ENCODE measurements at regions not wholly inside any gene's neighbourhood (a gene's known extent, or its start where the extent isn't known, plus 50 kb on each side); places are given as distances from the start of the nearest gene placed in this dataset.

- TF ChIP-seq CTCF (IDR thresholded peaks at IDR 0.05; ENCODE audit: low read depth, low read length, missing control alignments) = no peak
- DNase-seq (ENCODE audit: extremely low read depth, low read depth) = no peak
- no peak overlapping the region for H3K4me3 ChIP-seq (replicated peaks; ENCODE audit: low read depth, low read length)
Measured at GRCh38 chr14:101128478-101129321, 225.2 kb upstream of the RTL1 start.

DNA sequence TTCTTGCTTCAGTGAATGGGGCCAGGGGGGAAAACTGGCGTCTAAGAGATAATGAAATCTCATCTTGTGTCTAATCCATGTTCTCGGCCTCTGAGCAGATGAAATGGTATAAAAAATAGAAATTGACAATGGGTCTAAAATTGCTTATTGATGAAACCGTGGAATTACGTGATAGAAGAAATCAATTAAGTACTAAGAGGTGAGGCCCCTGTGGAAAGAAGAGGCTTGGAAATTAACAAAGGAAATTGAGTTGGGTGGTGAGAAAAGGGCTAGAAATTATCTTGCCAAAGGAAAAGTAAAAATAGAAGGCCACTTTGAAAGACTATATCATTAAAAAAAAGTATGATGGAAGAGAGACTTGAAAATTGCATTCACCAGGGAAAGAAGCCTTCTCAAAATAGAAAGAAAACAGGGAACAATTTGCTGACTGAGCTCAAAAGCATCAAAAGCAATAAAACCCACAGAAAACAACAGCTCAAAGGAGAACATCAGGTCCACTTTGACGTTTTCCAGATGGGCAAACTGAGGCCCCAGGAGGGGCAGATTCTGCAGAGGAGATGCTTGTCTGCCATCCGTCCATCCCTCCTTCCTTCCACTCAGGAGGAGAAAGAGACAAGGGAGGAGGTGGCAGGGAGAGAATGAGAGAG, 226.1 kb upstream of the RTL1 start:
- TF ChIP-seq CTCF (IDR thresholded peaks at IDR 0.05; ENCODE audit: low read depth, low read length, missing control alignments) = no peak

GRCh38 chr14:101130861-101131260, 227.3 kb upstream of the RTL1 start:
- TF ChIP-seq CTCF (IDR thresholded peaks at IDR 0.05; ENCODE audit: low read depth, low read length, missing control alignments) = no peak
- H3K4me3 ChIP-seq (replicated peaks; ENCODE audit: low read depth, low read length) = no peak overlapping the region
- no peak for DNase-seq (ENCODE audit: extremely low read depth, low read depth)

More for the DNA sequence above, 226.1 kb upstream of the RTL1 start:
- no peak for DNase-seq (ENCODE audit: extremely low read depth, low read depth)
- no peak overlapping the region for H3K4me3 ChIP-seq (replicated peaks; ENCODE audit: low read depth, low read length)

GRCh38 chr14:101131451-101131916, 228.0 kb upstream of the RTL1 start:
- no peak for TF ChIP-seq CTCF (IDR thresholded peaks at IDR 0.05; ENCODE audit: low read depth, low read length, missing control alignments)
- H3K4me3 ChIP-seq (replicated peaks; ENCODE audit: low read depth, low read length) = no peak overlapping the region

DNA sequence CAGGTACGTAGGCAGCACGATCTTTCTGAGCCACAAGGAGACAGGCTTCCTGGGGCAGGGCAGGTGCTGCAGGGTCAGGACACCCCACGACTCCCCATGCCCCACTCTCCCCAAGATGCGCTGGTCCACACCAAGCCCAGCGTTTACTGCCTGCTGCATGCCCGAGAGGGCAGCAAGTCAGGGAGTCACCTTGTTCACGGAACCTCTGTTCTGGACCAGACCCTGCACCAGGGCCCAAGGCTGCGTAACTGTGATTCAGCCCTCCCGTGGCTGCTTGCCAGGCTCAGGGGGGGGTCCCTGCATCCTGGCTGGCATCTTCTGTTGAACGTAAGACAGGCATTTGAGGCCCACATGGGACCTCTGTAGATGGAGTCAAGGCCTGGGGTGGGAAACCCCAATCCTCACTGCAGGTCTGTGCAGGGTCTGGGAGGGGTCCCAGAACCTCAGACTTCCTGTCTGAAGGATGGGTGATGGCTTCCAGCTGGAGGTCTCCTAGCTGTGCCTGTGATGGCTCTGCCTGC, 228.6 kb upstream of the RTL1 start:
- H3K4me3 ChIP-seq (replicated peaks; ENCODE audit: low read depth, low read length) = no peak overlapping the region
- no peak for TF ChIP-seq CTCF (IDR thresholded peaks at IDR 0.05; ENCODE audit: low read depth, low read length, missing control alignments)
- no peak for DNase-seq (ENCODE audit: extremely low read depth, low read depth)

More at GRCh38 chr14:101131451-101131916, 228.0 kb upstream of the RTL1 start:
- DNase-seq (ENCODE audit: extremely low read depth, low read depth) = no peak

GRCh38 chr14:101132588-101132987, 229.1 kb upstream of the RTL1 start:
- no peak for TF ChIP-seq CTCF (IDR thresholded peaks at IDR 0.05; ENCODE audit: low read depth, low read length, missing control alignments)
- no peak for DNase-seq (ENCODE audit: extremely low read depth, low read depth)
- no peak overlapping the region for H3K4me3 ChIP-seq (replicated peaks; ENCODE audit: low read depth, low read length)

Measured in HFF-Myc (cell line).